CD4-positive, alpha-beta T cell treated with Interleukin-6 for 4 hours (primary cell): ENCODE measurements at regions not wholly inside any gene's neighbourhood (a gene's known extent, or its start where the extent isn't known, plus 50 kb on each side); places are given as distances from the start of the nearest gene placed in this dataset.
"Not testable (repeated sequence)": the region's sequence is repeated elsewhere in the genome, so short reads cannot be mapped to it uniquely, and the experiment has no call there.

Experiments used
- DNase-seq: peaks from one replicate; pipeline ENCODE4 v3.0.0-alpha.2; 2020; ENCODE audit warnings: mixed read lengths

- not testable (repeated sequence) for DNase-seq
These were observed 162.6 kb upstream of the JADE1 start for GRCh38 chr4:128646893-128647292.

DNA sequence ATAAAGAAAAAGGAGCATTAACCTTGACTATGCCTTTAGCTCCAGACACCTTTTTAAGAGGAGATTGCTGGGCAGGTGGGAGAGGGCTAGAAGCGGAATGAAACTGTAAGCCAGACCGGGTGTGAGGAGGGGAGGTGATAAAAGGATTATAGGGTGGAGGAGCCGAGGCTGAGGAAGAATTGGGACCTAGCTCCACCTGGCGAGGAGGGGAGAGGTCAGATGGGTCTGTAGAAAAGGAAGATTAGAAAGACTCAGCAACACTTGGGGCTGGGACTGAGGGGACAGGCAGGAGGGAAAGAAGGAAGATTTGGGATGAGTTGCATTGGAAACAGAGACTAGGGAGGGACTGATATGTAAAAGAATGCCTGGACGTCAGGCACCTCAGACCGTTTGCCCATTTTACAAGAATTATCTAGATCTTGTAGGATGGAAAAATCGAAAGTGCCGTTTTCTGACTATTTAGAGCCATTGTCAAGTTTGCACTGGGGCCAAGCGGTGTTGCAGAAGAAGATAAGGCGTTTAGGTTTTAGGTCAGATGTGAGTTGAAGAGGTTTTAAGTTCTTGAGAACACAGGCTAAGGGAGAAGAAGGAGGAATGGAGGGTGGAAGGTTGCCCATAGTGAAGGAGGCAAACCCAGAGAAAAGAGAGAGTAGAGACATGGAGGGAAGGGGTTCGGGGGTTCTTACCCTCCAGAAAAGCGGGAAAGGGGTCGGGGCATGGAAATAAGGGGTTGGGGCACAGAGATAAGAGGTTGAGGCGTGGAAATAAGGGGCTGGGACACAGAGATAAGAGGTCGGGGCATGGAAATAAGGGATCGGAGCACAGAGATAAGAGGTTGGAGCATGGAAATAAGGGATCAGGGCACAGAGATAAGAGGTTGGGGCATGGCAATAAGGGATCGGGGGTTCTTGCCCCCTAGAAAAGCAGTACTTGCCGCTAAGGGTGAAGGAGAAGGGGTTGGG lies 164.5 kb upstream of the JADE1 start:
- not testable (repeated sequence) for DNase-seq

DNA sequence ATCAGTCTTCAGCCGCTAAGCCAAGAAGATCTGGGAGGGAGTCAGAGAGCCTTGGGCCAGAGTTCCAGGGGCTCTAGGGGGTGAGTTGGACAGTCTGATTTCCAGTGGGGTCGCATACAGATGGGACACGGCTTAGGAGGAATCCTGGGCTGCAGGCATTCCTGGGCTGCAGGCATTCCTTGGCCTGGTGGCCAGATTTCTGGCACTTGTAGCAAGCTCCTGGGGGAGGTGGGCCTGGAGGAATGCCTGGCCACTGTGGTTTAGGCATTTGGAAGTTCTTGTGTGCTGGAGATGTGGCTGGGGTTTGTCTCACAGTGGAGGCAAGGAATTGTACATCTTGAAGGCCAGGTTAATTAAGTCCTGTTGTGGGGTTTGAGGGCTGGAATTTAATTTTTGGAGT lies 165.4 kb upstream of the JADE1 start:
- not testable (repeated sequence) for DNase-seq

DNA sequence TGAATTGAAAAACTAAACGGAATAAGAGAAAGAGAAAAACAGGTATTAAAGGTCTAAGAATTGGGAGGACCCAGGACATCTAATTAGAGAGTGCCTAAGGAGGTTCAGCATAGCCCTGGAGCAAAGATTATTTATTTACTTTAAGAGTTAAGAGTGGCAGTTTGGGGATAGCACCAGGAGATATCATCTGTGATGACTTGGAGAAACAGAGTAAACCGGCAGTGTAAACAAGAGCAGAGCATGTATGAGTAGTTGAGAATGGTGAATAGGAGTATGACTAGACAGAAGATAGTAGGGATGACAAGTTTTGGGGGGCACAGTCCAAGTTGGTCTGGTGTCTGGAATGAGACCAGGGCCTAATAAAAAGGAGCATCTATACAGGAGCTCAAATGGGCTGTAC lies 167.9 kb upstream of the JADE1 start:
- not testable (repeated sequence) for DNase-seq

GRCh38 chr4:128639541-128640270 lies 169.8 kb upstream of the JADE1 start:
- DNase-seq: no peak

GRCh38 chr4:128636906-128637305 lies 172.6 kb upstream of the JADE1 start:
- DNase-seq: no peak

- DNase-seq: no peak
These were observed 173.4 kb upstream of the JADE1 start for GRCh38 chr4:128635955-128636560.

DNA sequence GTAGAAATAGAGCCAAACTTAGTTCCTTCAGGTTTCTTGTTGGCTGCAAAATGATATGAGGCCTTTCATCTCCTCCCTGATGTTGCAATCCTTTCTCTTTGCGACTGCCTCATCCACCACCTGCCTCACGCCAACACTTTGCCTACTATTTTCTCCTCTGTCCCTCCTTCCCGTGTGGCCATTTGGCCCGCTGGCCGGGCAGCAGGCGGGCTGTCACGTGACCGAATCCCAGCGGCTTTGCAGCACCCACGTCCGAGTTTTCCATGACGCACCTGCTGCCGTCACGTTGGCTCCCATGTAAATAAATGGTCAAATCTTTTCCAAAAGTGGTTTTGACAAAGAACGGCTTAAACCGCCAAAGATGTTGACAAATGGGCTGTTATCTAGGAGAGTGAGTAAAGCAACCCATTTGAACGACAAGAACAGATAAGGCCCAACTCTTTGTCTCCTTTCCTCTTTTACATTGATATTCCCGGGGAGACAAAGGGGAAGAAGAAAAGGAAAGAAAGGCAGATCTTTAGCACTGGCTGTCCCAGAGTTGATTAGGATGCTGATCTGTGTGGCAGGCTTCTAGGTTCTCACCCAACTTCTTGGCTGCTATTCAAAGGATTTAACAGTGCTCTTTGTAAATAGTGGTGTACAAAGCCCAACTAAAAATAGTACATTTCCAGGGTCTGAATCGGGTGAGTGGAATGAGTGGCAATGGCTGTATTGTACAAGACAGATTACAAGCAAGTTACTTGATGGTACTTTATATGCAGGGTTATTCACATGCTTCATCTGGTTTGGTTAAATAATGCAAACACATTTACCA lies 174.2 kb upstream of the JADE1 start:
- no peak for DNase-seq

- DNase-seq: no peak
These were observed 176.4 kb upstream of the JADE1 start for GRCh38 chr4:128633067-128633466.

GRCh38 chr4:128630871-128631270 lies 178.6 kb upstream of the JADE1 start:
- DNase-seq: no peak

- DNase-seq: no peak
These were observed 185.8 kb upstream of the JADE1 start for GRCh38 chr4:128623508-128624215.

DNA sequence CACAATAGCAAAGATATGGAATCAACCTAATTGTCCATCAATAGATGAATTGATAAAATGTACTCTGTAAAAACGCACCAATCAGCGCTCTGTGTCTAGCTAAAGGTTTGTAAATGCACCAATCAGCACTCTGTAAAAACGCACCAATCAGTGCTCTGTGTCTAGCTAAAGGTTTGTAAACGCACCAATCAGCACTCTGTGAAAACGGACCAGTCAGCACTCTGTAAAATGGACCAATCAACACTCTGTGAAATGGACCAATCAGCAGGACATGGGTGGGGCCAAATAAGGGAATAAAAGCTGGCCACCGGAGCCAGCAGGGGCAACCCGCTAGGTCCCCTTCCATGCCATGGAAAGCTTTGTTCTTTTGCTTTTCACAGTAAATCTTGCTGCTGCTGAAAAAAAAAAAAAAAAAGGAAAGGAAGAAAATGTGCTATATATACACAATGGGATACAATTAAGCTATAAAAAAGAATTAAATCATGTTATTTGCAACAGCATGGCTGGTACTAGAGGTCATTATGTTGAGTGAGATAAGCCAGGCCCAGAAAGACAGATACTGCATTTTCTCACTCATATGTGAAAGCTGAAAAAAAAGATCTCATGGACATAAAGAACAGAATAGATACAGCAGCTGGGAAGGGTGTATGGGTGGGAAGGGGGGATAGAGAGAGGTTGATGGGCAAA lies 189.1 kb upstream of the JADE1 start:
- not testable (repeated sequence) for DNase-seq

DNA sequence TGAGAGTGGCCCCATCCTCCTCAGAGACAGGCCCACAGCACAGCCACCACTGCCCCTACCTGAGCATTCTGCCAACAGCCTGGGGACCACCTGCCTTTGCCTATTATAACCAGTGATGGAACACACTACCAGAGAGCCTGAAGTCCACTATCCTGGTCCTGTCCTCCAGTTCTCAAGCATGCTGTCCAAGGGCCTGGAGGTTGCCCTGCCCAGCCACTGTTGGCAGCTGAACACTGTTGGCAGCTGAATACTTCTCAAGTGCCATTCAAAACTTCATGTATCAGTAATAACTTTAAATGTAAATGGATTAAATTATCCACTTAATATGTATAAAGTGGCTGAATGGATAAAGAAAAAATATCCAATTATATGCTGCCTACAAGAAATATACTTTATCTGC lies 194.3 kb upstream of the JADE1 start:
- no peak for DNase-seq

- DNase-seq: no peak
These were observed 201.5 kb upstream of the JADE1 start for GRCh38 chr4:128608006-128608405.

DNA sequence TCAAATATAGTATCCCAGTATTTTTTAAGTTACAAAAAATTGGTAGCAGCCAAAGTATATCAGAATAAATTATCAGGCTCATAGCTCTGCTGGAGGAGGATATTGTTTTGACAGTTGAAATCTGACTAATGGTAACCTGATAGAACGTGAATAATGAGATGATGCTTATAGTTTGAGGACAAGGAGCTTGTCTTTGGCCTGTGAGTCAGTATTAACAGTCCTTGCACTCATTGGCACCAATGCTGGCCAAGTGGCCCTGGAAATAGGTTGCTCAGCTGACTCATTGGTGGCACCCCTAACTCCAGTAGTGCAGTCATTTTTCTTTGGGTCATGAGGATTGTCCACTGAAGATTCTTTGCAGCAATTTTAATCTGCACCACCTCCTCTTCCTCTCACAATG lies 203.3 kb upstream of the JADE1 start:
- DNase-seq: no peak

DNA sequence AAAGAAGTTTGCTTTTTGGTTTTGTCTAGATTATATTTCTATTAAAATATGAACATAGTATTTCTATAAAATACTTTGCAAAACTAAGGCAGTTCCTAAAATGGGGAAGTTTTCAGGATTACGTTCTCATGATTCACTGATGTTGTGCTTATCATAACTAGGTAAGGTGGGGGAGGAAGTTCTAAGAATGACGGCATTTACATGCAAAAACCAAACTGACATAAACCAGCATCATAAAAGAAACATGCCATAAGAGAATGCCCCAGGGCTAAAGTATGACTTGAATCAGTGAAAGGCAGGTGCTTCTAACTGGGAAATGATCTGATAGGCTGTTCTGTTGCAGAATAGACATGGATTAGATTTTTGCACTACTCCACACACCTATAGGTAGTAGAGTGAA lies 204.7 kb upstream of the JADE1 start:
- no peak for DNase-seq

- DNase-seq: no peak
These were observed 205.3 kb upstream of the JADE1 start for GRCh38 chr4:128604204-128604603.

GRCh38 chr4:128603081-128603480 lies 206.4 kb upstream of the JADE1 start:
- no peak for DNase-seq

- DNase-seq: no peak
These were observed 207.4 kb upstream of the JADE1 start for GRCh38 chr4:128601991-128602695.

DNA sequence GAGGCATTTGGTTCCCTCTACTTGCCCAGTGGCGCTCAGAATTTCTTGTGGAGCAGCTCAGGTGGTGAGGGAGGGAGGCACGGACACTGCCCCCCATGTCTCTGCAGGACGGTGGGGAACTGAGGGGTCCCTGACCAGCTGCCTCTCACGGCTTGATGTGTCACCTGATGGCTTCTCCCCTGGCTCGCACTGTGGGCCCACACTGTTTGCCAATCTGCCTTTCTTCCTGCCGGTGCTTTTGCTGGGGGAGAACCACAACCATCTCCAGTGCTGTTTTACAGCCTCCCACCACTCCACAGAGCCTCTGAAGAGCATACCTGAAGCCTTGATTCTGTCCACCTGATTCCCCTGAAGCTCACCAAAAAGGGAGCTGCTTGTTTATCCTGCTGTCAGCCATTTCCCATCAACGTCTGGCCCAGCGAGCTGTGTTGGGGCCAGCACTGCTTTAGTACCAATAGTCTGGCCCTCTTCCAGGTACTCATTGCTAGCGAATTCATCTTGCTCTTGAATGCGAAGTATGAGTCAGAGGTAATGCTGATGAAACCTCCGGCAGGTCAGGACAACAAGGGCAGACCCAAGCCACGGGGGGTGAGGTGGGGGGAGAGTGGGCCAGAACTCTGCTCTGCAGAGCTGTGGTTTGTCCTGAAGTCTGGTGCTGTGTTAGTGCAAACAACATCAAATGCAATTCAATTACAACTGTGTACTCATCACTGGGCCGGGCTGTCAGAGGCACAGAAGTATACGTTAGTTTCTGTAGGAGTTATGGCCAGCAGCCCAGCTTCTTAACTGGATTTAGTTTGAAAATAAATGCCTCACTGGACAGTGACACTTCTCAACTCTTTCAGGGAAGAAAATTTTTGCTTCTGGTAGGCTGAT lies 208.3 kb upstream of the JADE1 start:
- DNase-seq: no peak
